ENCODE measurements at regions not wholly inside any gene's neighbourhood (a gene's known extent, or its start where the extent isn't known, plus 50 kb on each side); places are given as distances from the start of the nearest gene placed in this dataset.

GRCh38 chr6:10138917-10139316, 276.0 kb downstream of the TFAP2A start:
- Histone ChIP-seq H4K20me1 (ENCODE audit: insufficient read depth, low read length) (no peaks in the 10 kb centered on the region), H3K27ac (ENCODE audit: extremely low read length, insufficient read depth, low read length) (no peak overlapping the region), H3K27me3 (ENCODE audit: control insufficient read depth in 1 of 2, insufficient read depth in 2 of 2, low read length in 2 of 2) (no peaks in the 10 kb centered on the region), H3K9ac (ENCODE audit: insufficient read depth, low read depth, low read length) (no peak overlapping the region), H3K79me2 (ENCODE audit: insufficient read depth, low read length) (no peaks in the 10 kb centered on the region), H3K36me3 (replicated peaks in 1 of 2; ENCODE audit: control insufficient read depth in 1 of 2, insufficient read depth in 2 of 2, low read length in 2 of 2) (no peaks in the 10 kb centered on the region), H3K9me3 (ENCODE audit: low read length) (no peaks in the 10 kb centered on the region), H3K4me1 (ENCODE audit: insufficient read depth, low read length) (no peaks in the 10 kb centered on the region), H2AFZ (ENCODE audit: low read length) (no peak overlapping the region), H3K4me2 (ENCODE audit: low read depth, low read length) (no peak overlapping the region), H3K4me3 (replicated peaks in 1 of 3; ENCODE audit: insufficient read depth in 1 of 3, low read depth in 2 of 3, low read length in 3 of 3) (no peak overlapping the region)
- intact Hi-C loops (cut with micrococcal nuclease; ENCODE audit: unreplicated experiment) (no loop called here), in situ Hi-C loops (cut with HindIII; ENCODE audit: extremely low pct_ligation_motif_present, low pct_unique_long_range_greater_than_20kb) (no loop called here)
- 6% methylated on average over 3 of the region's 3 CpGs for WGBS (ENCODE audit: low lambda C conversion rate)
- no peak for DNase-seq (ENCODE audit: low spot score)
- no peak for ATAC-seq
- no peak for FAIRE-seq
- ChIA-PET POLR2A (no interaction called here), CTCF (ENCODE audit: low intra/inter-chr PET ratio, low total read pairs) (no interaction called here)
- BruUV-seq (replicated peaks), result no TSS peak
- TF ChIP-seq ZNF775 (CRISPR knock-in tag; IDR thresholded peaks at IDR 0.05; ENCODE audit: borderline replicate concordance) (no peak), KDM4B (CRISPR knock-in tag; IDR thresholded peaks at IDR 0.05) (no peak), ZNF569 (CRISPR knock-in tag; IDR thresholded peaks at IDR 0.05; ENCODE audit: borderline replicate concordance) (no peak), ZNF18 (CRISPR knock-in tag; IDR thresholded peaks at IDR 0.05; ENCODE audit: insufficient replicate concordance) (no peak), ZNF724P (CRISPR knock-in tag; IDR thresholded peaks at IDR 0.05; ENCODE audit: borderline replicate concordance) (no peak), SRY (CRISPR knock-in tag; IDR thresholded peaks at IDR 0.05) (no peak)

GRCh38 chr6:10136636-10137035, 278.2 kb downstream of the TFAP2A start:
- TF ChIP-seq ZBTB42 (CRISPR knock-in tag; IDR thresholded peaks at IDR 0.05), result no peak
- no peak for TF ChIP-seq NR2F1 (CRISPR knock-in tag; IDR thresholded peaks at IDR 0.05)
- TF ChIP-seq ATF3 (CRISPR knock-in tag; IDR thresholded peaks at IDR 0.05), result no peak
- TF ChIP-seq ZBTB39 (CRISPR knock-in tag; IDR thresholded peaks at IDR 0.05), result no peak
- Histone ChIP-seq H3K4me1 (ENCODE audit: insufficient read depth, low read length) (no peaks in the 10 kb centered on the region), H3K27me3 (ENCODE audit: control insufficient read depth in 1 of 2, insufficient read depth in 2 of 2, low read length in 2 of 2) (no peaks in the 10 kb centered on the region), H3K27ac (ENCODE audit: extremely low read length, insufficient read depth, low read length) (no peak overlapping the region), H3K4me2 (ENCODE audit: low read depth, low read length) (no peak overlapping the region), H3K36me3 (replicated peaks in 1 of 2; ENCODE audit: control insufficient read depth in 1 of 2, insufficient read depth in 2 of 2, low read length in 2 of 2) (no peaks in the 10 kb centered on the region), H2AFZ (ENCODE audit: low read length) (no peak overlapping the region), H3K9ac (ENCODE audit: insufficient read depth, low read depth, low read length) (no peak overlapping the region), H3K4me3 (replicated peaks in 1 of 3; ENCODE audit: insufficient read depth in 1 of 3, low read depth in 2 of 3, low read length in 3 of 3) (no peak overlapping the region), H3K79me2 (ENCODE audit: insufficient read depth, low read length) (no peaks in the 10 kb centered on the region), H3K9me3 (ENCODE audit: low read length) (no peaks in the 10 kb centered on the region), H4K20me1 (ENCODE audit: insufficient read depth, low read length) (no peaks in the 10 kb centered on the region)
- intact Hi-C loops (cut with micrococcal nuclease; ENCODE audit: unreplicated experiment), result no loop called here
- FAIRE-seq, result no peak
- in situ Hi-C loops (cut with HindIII; ENCODE audit: extremely low pct_ligation_motif_present, low pct_unique_long_range_greater_than_20kb), result no loop called here
- CTCF ChIA-PET (ENCODE audit: low intra/inter-chr PET ratio, low total read pairs), result no interaction called here
- ATAC-seq, result no peak
- WGBS (ENCODE audit: low lambda C conversion rate), result 45% methylated on average over 7 of the region's 7 CpGs
- DNase-seq (ENCODE audit: low spot score), result no peak
- no TSS peak for BruUV-seq (replicated peaks)
- POLR2A ChIA-PET, result no interaction called here

Measured in HepG2 (cell line).